ENCODE measurements at regions not wholly inside any gene's neighbourhood (a gene's known extent, or its start where the extent isn't known, plus 50 kb on each side); places are given as distances from the start of the nearest gene placed in this dataset.

- TF ChIP-seq EZH2phosphoT487 (IDR thresholded peaks at IDR 0.05; ENCODE audit: unreplicated experiment) (no peak), JUNB (IDR thresholded peaks at IDR 0.05; ENCODE audit: unreplicated experiment) (no peak), ETS1 (IDR thresholded peaks at IDR 0.05) (no peak), ZNF331 (CRISPR knock-in tag; IDR thresholded peaks at IDR 0.05; ENCODE audit: low read depth) (no peak), ZNF462 (CRISPR knock-in tag; IDR thresholded peaks at IDR 0.05) (no peak), NANOG (IDR thresholded peaks at IDR 0.05; ENCODE audit: borderline replicate concordance) (no peak)
Observed at GRCh38 chr7:46478046-46478445, 557.0 kb upstream of the IGFBP3 start (continued).

GRCh38 chr7:46468753-46469356 is 547.8 kb upstream of the IGFBP3 start:
- no peak for ATAC-seq
- Mint-ChIP-seq H3K36me3 (ENCODE audit: low read depth) (peaks cover 49% of the 10 kb centered on the region), H3K9me3 (peaks cover 93% of the 10 kb centered on the region), H3K27ac (no peak overlapping the region), H3K4me1 (no peaks in the 10 kb centered on the region), H3K27me3 (ENCODE audit: insufficient read depth, low read depth, poor library complexity) (no peaks in the 10 kb centered on the region), H3K4me3 (no peak overlapping the region)
- Histone ChIP-seq H3K79me2 (replicated peaks; ENCODE audit: insufficient read depth) (no peaks in the 10 kb centered on the region), H3K36me3 (ENCODE audit: insufficient read depth) (peaks cover 16% of the 10 kb centered on the region), H3K27ac (ENCODE audit: low read depth) (no peak overlapping the region), H3K27me3 (ENCODE audit: insufficient read depth) (no peaks in the 10 kb centered on the region), H3K4me1 (ENCODE audit: insufficient read depth) (no peaks in the 10 kb centered on the region), H3K4me3 (no peak overlapping the region), H3K4me2 (no peak overlapping the region), H3K9me2 (ENCODE audit: insufficient read depth) (no peaks in the 10 kb centered on the region), H2AFZ (no peak overlapping the region), H3F3A (replicated peaks; ENCODE audit: low read depth) (no peaks in the 10 kb centered on the region), H4K20me1 (replicated peaks; ENCODE audit: insufficient read depth) (no peaks in the 10 kb centered on the region)
- peak; percentile 34 for DNase-seq (ENCODE audit: low spot score)
- TF ChIP-seq ZNF114 (CRISPR knock-in tag; IDR thresholded peaks at IDR 0.05) (0 out of 2 replicates have a peak, but pooled peaks have one; percentile 18), EZH2 (IDR thresholded peaks at IDR 0.05; ENCODE audit: low read depth, unreplicated experiment) (no peak), STAT1 (IDR thresholded peaks at IDR 0.05; ENCODE audit: unreplicated experiment) (no peak)
